HG03575 (cell line): ENCODE measurements at regions not wholly inside any gene's neighbourhood (a gene's known extent, or its start where the extent isn't known, plus 50 kb on each side); places are given as distances from the start of the nearest gene placed in this dataset.
"Not testable (repeated sequence)": the region's sequence is repeated elsewhere in the genome, so short reads cannot be mapped to it uniquely, and the experiment has no call there.

ENCODE experiments used
- ATAC-seq: cut with Tn5 transposase; IDR thresholded peaks from one replicate; pipeline ENCODE4 v1.9.1; 2021; ENCODE audit not compliant: unreplicated experiment, insufficient number of reproducible peaks, low FRiP score; ENCODE audit errors: extremely low read depth

DNA sequence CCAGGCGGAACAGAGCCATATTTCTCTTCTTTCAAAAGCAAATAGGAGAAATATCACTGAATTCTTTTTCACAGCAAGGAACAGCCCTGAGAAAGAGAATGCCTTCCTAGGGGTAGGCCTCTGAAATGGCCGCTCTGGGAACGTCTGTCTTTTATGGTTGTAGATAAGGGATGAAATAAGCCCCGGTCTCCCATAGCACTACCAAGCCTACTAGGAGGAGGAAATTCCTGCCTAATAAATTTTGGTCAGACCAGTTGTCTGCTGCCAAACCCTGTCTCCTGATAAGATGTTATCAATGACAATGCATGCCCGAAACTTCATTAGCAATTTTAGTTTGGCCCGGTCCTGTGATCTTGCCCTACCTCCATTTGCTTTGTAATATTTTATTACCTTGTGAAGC is 448.9 kb downstream of the ARL4A start:
- not testable (repeated sequence) for ATAC-seq

DNA sequence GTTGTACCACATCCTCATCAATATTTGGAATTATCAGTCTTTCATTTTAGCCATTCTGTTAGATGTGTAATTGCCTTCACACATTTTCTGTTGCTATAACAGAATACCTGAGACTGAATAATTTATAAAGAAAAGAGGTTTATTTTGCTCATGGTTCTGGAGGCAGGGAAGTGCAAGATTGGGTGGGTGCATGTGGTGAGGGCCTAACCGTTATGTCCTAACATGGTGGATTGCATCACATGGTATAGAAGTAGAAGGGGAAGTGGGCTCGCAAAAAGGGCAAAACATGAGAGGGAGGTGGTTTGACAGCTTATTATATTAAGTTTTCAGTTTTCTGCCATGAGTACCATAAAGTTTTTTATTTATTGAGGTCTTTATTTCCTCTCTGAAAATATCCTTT is 452.0 kb downstream of the ARL4A start:
- ATAC-seq: no peak

DNA sequence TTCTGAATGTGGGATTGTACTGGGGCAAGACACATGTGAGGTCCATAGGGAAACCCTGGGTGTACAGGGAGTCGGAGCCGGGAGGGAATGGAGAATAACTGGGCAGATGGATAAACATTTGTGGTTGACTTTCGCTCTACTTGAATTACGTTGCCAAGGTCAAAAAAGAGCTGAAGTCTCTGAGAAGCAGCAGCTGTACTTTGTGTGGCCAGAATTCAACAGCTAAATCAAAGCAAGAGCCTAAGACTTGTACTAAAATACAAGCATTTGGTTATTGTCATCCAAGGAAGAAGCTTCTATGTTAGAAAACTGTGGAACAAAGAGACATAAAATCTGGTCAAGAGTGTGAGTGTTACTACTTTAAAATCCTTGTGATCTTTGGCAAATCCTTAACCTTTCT is 457.2 kb downstream of the ARL4A start:
- no peak for ATAC-seq

DNA sequence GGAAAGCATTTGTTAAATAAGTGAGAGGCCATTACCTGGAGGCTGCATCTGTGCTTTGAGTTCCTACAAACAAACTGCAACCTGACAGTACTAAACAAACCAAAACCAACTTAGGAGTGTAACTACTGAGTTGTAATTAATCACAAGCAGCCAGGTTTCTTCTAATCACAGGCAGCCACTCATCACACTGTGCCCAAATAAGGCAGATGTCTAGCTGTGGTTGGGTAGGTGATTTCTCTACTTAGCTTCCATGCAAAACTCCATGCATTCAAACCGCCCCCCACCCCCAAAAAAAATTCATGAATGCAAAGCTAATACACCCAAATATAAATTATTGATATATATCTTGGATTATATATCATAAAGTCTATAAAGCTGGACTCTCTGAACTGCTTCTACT is 461.1 kb downstream of the ARL4A start:
- ATAC-seq: no peak

DNA sequence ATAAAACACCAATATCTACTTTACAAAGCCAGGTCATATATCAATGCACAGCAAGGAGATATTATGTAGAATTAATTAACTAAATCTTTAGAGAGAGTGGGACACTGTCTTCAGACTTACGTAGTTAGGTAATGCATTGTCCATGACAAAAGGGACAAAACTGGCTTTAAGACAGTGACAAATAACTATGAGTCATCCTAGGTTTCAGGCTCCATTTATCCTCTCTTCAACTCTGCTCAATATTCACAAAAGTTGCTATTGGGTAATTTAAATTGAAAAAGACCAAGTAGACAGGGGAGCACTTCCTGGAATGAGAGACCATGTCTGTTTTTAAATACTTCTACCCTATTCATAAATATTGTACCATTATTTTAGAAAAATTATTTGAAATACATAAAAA is 464.5 kb downstream of the ARL4A start:
- ATAC-seq: no peak

DNA sequence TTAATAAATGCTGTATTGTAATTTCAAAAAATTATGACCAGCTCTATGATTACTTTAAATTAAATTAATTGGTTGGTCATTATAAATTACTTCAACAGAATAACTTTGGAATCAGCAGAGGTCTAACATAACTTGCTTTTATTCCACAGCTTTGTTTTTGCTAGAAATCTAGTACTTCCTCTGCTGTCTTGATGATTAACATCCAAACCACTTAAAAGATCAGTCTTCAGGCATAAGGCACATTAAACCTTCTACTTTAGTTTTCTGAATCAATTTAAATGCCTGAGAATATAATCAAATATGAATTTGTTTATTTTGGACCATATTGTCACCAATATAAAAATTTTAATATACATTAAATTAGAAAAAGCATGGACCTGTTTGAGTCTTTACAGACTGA is 465.3 kb downstream of the ARL4A start:
- ATAC-seq: no peak

DNA sequence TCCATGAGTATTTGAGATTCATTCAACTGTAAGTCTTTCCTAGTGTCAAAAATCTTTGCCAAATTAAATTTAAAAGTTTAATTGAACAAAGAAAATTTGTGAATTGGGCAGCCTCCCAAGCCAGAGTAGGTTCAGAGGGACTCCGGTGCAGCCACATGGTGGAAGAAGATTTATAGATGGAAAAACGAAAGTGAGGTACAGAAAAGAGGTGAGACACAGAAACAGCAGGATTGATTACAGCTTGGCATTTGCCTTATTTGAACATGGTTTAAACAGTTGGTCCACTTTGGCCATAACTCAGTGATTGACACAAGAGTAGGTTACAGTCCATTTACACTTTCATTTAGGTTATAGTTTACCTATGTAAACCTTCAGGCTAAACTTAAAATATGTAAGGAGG is 465.8 kb downstream of the ARL4A start:
- ATAC-seq: no peak

DNA sequence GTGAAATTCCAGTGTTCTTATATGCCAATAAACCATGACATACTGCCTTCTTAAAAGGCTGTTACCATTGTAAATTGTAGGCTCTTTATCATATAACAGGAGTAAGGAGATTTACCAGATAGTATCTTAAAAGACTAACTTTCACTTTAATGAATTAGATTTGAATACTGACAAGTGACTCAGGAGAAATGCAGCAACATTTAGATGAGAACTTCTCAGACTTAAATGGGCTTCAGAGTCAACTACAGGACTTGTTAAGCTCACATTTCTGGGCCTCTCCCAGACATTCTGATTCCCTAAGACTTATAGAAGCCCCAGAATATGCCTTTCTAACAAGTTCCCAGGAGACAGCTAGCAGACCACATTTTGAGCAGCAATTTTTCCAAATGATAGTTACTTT is 466.3 kb downstream of the ARL4A start:
- ATAC-seq: no peak

DNA sequence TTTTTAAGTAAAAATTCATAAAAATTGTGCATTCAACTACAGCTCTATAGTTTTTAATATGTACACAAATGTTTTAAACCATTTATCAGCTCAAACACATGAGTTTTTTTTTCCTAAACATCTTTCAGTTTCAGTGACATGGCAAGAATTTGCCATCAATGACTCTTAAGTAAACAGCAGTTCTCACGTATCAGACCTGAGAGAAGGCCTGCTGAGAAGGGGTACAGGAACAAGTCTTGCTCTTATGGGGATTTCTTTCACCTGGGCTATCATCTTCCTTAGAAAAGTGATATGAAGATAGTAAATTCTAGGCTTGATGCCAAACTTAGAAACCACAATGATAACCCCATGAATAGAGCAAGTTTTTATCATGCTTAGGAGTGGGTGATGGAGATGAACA is 467.8 kb downstream of the ARL4A start:
- no peak for ATAC-seq

DNA sequence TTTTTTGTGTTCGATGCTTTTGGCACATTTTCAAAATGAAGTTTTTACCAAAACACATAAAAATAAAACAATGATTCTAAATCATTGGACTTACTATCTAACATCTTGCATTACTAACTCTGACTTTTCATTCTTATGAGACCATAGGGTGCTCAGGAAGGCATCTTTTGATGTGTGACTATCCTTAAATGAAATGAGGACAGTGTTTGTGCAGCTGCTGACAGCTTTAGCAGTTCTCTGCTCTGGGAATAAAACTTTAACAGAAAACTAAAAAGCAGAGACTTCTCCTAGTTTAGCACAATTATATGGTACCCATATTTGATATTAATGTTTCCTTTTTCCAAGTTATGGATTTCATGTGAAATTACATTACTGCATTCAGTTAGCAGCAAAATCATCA is 471.6 kb downstream of the ARL4A start:
- ATAC-seq: no peak

DNA sequence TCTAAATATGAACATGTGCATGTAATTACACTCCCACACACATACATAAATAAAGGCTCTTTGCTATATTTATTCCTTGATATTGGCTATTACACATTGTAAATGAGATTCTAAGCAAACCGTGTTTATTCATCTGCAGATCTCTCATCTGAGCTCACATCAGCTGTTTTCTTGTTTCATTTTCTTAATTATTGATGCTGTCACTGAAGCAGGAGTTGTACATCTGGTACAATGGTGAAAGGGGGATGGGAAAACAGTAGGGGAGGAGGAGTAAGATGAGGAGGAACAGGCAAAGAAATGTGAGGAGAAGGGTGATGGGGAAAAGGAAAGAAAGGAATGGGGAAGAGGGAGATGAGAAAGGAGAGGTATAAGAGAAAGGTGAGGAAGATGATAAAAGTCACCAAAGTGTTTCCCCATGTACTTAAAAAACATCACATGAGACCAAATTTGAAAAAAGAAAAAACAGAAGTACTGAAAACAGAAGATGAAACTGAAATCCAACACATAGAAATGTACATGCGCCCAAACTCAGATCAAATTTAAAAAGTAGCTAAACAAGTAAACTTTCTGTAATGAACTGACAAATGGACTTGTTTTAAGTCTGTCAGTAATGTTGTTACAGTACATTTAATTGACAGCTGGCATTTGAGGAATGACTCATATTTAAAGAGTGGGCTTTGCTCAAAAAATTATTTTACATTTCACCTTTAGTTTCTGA is 472.2 kb downstream of the ARL4A start:
- no peak for ATAC-seq

DNA sequence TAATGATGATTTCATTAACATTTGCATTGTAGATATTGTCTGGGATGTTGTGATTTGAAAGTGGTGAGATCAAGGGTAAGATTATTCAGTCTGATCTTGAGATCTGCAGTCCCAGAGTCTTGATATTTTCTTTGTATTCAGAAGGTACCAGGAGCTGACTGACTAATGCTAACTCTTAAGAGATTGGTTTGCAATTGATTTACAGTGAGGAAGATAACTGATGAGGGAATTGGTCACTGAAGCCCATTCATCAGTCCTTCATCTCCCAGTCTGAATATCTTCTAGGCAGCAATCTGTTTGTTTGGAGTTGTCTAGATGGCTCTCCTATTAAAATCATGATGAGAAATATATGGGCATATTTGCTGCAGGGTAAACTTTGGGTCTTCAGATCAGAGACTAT is 473.7 kb downstream of the ARL4A start:
- ATAC-seq: no peak

DNA sequence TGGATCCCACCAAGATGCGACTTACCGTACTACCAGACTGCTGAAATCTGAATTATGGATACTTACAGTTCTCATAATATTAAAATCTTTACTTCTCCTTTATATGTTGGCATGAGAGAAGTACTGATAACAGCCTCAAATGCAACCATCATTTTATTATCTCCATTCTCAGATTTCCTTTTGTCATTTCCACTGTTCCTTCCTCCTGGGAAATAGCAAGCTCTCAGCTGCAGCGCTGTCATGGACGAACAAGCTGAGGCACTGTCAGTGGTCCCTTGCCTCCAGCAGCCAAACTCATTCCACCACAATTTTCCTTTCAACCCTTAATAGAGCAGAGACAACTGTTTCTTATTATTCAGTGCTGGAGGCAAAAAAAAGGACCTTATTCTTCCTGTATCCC is 478.4 kb downstream of the ARL4A start:
- no peak for ATAC-seq

DNA sequence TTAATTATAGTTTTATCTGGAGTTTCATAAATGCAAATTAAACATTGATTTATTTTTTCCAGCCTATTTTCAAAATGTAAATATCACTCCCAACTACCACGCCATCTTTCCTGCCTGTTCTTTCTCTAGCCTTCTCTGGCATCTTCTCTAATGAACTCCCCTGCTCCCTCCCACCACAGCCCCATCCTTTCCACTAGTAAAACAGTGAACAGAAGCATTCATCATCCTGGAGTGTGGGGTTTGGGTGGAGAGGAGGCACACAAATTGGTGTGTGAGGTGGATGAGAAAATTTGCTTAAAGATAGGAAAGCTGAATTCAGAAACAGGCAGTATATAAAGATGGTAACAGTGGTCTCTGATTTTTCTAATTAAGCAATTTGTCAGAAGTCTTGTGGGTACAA is 479.4 kb downstream of the ARL4A start:
- no peak for ATAC-seq

DNA sequence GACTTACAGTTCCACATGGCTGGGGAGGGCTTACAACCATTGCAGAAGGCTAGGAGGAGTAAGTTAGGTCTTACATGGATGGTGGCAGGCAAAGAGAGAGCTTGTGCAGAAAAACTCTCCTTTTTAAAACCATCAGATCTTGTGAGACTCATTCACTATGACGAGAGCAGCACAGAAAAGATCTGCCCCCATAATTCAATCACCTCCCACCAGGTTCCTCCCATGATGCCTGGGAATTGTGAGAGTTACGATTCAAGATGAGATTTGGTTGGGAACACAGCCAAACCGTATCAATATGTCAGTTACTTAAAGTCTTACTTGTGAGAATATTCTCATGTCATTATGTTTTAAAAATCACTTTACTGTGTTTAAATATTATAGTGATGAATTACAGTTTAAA is 481.9 kb downstream of the ARL4A start:
- no peak for ATAC-seq

DNA sequence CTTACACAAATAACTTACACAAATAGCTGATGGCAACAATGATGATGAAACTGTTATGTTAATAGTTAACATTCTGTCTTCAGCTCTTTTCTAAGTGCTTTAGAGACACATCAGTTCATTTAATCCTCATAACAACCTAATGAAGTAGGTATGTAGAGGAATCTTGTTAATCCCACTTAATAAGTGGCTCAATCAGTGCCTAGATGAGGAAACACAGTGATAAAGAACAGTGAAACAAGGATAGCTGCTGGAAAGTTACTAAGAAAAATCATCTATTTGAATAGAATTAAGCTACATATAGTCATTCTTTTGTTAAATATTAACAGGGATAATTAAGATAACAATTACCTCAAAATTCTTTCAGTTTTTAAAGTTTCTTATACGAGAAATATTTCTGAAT is 487.6 kb downstream of the ARL4A start:
- ATAC-seq: no peak

DNA sequence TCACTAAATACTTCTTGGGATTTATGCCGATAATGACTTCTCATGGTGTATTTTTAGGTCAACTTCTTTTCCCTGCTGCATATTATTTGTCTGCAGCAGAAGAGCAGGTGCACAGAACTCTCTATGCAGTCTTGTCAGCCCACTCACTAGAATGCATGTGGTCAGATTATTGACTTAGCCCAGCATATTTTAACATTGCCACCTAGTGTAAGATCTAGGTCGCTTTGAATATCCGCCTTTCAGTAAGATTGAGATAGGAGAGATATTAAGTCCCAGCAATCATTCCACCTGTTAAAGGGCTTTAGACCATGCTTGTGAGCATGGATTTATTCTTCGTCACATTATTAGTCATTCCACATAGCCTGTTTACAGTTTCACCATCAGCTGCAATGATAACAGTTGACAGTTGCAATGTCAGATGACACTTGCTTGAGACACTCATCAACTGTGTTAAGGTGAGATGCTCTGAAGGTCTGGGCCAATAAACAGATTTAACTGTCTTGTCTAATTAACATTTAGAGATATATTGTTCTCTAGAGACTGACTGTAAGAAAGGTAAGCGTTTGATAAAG is 491.7 kb downstream of the ARL4A start:
- ATAC-seq: no peak

DNA sequence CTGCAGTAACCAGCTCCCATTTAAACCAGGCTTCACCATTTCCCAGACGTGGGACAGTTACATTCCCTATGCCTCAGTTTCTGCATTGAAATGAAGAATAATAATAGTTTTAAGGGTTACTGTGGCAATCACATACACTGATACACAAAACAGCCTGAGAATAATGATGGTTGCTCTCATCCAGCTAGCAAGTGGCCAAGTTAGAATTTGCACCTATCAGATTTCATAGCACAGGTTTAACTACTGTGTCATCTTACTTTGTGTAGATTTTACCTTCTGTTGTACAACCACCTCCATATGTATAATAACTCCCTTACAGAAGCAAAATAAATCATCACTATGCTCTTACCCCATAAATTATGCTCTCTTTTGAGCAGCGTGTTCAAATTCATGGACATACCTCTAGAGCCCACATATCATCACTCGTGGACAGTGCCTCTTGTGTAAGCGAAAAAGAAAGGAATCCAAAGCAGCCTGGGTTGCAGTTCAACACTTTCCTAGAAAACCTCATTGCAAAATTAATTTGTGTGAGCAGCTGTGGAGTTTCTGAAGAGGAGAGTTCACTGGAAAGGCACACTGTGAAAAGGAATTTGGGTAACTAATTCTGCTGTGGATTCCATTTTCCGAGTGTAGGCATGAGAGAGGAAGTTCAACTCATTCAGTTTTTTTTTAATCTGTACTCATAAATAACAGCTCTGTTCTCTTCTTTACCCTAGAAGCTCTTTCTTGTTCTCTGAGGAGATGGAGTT is 492.5 kb downstream of the ARL4A start:
- no peak for ATAC-seq

DNA sequence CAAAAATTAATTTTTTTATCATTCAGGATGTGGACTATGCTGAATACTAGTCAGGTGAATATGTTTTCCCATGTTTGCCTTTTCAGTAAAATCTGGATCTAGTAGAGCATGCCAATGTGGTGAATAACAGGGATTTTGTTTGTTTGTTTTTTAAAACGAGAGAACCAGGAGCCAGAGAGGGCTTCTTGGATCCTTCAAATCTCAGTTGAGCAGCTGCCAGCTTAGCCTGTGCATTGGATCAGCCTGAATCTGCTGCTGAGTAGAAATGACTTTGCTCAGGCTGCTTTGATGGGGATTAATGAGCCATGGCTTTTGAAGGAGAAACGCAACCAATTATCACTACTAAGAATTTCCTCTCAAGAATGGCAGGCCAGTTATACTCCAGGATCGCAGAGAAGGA is 493.8 kb downstream of the ARL4A start:
- ATAC-seq: no peak

DNA sequence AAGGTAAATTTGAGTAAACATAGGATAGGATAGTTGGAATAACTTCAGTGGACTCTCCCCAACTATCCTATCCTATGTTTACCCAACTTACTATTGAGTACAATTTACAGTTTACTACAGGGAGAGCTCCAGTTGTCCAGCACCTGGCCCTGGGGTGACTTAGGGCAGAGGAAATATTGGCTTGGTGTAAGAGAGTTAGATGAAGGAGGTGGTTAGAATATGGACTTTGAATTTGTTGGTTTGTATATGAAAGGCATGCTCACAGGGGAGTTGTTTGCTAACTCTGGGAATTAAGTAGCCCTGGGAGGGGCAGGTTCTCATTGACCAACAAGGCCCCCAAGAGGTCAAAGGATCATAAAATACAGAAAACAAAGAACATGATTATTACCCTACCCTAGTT is 497.7 kb downstream of the ARL4A start:
- ATAC-seq: no peak
